Daoy (cell line): ENCODE measurements at regions not wholly inside any gene's neighbourhood (a gene's known extent, or its start where the extent isn't known, plus 50 kb on each side); places are given as distances from the start of the nearest gene placed in this dataset.

Source experiments
- DNase-seq: peaks from one replicate; pipeline ENCODE4 v3.0.0-alpha.2; 2015; ENCODE audit warnings: low read depth

GRCh38 chr6:97586344-97586743 lies 303.3 kb upstream of the MMS22L start:
- peak; percentile 4 for DNase-seq

GRCh38 chr6:97591955-97592354 lies 308.9 kb upstream of the MMS22L start:
- DNase-seq = no peak

DNA sequence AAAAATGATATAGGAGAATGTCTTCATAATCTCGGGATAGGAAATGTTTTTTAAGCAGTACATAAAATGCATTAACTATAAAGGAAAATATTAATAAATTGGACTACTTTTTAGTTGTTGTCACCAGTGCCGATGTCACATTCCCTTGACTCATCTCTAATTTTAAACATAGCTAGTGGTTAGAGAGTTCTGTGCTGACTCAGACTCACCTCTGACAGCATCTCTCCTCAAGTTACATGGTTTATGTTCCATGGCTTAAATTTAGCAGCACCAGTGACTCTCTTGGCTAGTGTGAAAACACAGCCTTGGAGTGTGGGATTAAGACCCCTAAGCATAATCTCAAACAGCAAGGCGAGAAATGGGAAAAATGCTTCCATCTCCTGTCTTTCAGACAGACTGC lies 311.8 kb upstream of the MMS22L start:
- DNase-seq = peak; percentile 57

DNA sequence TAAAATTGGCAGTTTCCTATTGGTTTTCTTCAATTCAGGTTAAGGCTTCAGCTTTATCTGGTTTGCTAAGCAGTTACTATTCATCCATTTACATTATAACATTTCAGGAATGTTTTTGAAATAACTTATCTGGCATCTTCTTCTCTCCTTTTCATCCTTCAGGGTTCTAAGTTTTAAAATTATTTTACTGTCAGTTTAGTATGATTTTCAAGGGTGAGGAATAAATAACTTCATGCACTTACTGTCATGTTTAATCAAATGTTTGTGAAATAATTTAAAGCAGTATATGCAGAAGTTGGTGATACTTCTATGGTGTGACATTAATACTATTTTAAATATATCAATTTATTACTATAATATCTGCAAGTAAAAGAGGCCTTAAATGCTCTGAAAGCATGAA lies 338.1 kb upstream of the MMS22L start:
- no peak for DNase-seq

- peak; percentile 46 for DNase-seq
These were observed 343.8 kb upstream of the MMS22L start for GRCh38 chr6:97626671-97627441.

DNA sequence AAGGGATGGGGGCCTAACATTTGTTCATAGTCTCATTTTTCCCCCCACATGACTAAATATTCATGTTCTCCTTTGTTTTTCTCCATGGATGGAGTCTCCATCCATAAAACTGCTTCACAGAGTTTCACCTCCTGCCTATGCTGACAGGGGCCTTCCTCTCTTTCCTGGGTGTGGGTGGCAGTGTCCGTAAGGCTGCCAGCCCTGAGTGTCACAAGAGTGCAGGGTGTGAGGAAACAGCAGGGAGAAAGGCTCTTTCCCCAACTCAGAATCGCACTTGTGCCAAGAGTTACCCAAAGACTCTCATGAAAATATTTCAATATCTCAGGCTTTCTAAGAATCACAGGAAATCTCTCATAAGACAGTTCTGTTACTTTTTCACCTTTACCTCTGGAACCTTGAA lies 346.2 kb upstream of the MMS22L start:
- no peak for DNase-seq

GRCh38 chr6:97630604-97631003 lies 347.6 kb upstream of the MMS22L start:
- peak; percentile 9 for DNase-seq

- no peak for DNase-seq
These were observed 349.3 kb upstream of the MMS22L start for GRCh38 chr6:97632341-97632740.

GRCh38 chr6:97639702-97640101 lies 356.7 kb upstream of the MMS22L start:
- DNase-seq = no peak

DNA sequence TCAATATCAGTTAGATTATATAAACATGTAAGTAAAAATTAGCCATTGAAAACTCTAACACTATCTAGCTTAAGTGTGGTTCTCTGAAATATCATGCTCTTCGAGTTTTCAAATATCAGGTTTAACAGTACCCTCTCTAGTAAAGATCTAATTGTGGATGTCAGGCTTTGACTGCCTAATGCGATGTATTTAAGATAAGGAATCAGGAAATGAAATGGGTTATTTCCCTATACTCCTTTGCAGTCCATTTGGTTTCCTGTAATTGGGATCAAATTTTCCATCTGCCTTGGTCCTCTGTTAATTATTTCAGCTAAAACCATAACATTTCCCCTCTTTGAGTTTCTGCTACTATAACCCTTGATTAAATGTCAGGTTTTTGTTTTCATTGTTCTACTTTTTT lies 361.3 kb upstream of the MMS22L start:
- DNase-seq = no peak

- DNase-seq = no peak
These were observed 362.7 kb upstream of the MMS22L start for GRCh38 chr6:97645757-97646156.

DNA sequence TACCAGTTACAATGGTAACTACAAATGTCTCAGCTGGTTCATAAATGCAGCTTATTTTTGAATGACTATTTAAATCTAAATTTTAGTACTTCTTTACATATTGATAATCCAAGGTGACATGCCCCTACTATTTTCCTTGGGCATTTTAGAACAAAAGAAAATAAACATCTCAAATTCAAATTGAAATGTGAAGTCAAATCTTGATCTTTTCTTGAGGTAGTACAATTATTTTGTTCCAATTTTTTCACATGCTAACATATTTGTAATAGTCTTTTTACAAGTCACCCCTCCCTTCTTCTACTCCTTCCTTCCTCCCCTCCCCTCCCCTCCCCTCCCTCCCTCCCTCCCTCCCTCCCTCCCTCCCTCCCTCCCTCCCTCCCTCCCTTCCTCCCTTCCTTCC lies 370.1 kb upstream of the MMS22L start:
- no peak for DNase-seq

GRCh38 chr6:97653517-97653916 lies 370.5 kb upstream of the MMS22L start:
- no peak for DNase-seq

GRCh38 chr6:97654674-97655073 lies 371.7 kb upstream of the MMS22L start:
- no peak for DNase-seq

DNA sequence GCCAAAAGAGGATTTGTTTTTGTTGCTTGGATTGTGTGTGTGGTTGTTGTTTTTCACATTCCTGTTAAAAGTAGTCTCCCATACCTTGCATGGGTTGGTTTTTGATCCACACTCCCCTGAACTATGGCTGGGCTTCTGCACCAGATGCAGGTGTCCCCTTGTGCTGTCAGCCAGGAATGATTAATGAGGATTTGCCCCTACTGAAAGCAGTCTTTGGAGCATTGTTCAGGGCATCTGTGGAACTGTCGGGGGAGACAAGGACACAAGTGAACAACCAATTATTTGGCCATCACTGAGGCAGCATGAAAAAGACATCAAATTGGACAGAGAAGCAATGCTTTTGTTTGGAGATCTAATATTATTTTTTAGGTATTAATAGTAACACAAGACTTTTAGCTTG lies 373.2 kb upstream of the MMS22L start:
- no peak for DNase-seq

- DNase-seq = no peak
These were observed 373.8 kb upstream of the MMS22L start for GRCh38 chr6:97656706-97657350.

GRCh38 chr6:97658090-97658489 lies 375.1 kb upstream of the MMS22L start:
- DNase-seq = no peak

GRCh38 chr6:97663252-97663651 lies 380.2 kb upstream of the MMS22L start:
- DNase-seq = no peak

- no peak for DNase-seq
These were observed 382.4 kb upstream of the MMS22L start for GRCh38 chr6:97665446-97665845.

DNA sequence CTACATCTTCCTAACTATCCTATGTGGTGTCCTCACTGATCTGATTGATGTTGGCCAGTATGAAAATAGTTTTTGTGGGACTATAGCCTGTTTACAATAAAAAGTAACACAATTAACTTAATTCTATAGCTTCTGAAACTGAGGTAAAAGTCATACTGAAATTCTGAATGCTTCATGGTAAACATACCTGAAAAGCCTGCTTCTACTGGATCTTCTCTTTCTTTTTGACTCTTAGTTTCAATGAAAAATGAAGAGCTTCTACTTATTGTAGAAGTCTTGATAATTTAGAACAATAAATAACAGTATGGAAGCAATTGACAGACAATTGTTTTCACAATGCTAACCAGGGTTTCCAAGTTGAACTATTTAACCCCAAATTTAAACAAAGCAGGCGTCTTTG lies 383.9 kb upstream of the MMS22L start:
- no peak for DNase-seq

DNA sequence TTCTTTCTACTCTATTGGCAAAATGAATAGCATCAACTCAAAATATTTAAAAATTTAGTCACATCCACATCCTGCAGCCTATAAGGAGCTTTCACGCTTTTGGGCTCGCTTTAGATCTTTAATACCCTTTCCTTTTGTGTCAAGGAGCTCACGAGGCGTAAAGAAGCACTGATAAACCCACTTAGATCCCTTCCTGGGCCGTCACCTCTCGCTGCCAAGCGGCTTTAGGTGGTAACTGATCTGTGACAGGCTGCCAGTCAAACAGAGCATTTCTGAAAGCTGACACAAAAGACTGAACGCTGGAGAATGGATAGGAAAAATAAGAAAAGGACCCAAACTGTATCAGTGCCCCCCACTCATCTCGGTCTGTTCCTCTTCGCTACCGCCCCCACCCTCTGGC lies 385.7 kb upstream of the MMS22L start:
- DNase-seq = peak; percentile 3

- DNase-seq = peak; percentile 37
These were observed 386.4 kb upstream of the MMS22L start for GRCh38 chr6:97669191-97670031.

GRCh38 chr6:97674802-97675201 lies 391.8 kb upstream of the MMS22L start:
- peak; percentile 61 for DNase-seq
